Erythroblast (primary cell): ENCODE measurements at regions not wholly inside any gene's neighbourhood (a gene's known extent, or its start where the extent isn't known, plus 50 kb on each side); places are given as distances from the start of the nearest gene placed in this dataset.

Experiments
- GATA1 ChIP-seq: IDR thresholded peaks from 2 replicates; pipeline ENCODE4 v1.6.1; 2011; ENCODE audit warnings: low read depth, mild to moderate bottlenecking, control low read depth, low read length, moderate library complexity
- POLR2A ChIP-seq: IDR thresholded peaks from 2 replicates; pipeline ENCODE4 v1.6.1; 2011; ENCODE audit warnings: mild to moderate bottlenecking, low read length

DNA sequence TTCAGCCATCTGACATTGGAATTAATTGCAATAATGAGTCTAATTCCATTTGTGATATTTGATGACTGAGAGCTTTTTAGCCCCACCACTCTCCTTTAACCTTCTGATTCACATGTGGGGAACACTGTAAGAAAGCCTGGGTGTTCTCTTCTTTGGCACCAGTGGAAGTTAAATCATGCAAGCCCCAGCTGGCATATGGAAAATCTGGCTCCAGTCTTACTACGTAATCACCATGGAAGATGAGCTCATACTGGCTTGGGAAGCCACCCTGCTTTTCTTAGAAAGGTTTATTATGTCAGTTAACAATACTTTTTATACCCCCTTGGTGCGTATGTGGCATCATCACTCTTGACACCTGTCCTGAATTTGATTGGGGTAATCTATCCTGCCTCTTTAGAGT lies 479.3 kb downstream of the SLC16A7 start:
- TF ChIP-seq POLR2A (no peak), GATA1 (no peak)
